ENCODE measurements at regions not wholly inside any gene's neighbourhood (a gene's known extent, or its start where the extent isn't known, plus 50 kb on each side); places are given as distances from the start of the nearest gene placed in this dataset.

- TF ChIP-seq CTCF (IDR thresholded peaks at IDR 0.05) (no peak), POLR2A (IDR thresholded peaks at IDR 0.05) (no peak)
Measured at GRCh38 chr14:105636935-105637334, 110.6 kb downstream of the TMEM121 start.
